Astrocyte (in vitro differentiated cells and primary cell): ENCODE measurements at regions not wholly inside any gene's neighbourhood (a gene's known extent, or its start where the extent isn't known, plus 50 kb on each side); places are given as distances from the start of the nearest gene placed in this dataset.
"Not testable (repeated sequence)": the region's sequence is repeated elsewhere in the genome, so short reads cannot be mapped to it uniquely, and the experiment has no call there.

Source experiments
- DNase-seq: peaks from one replicate; pipeline ENCODE4 v3.0.0-alpha.2; 2010; ENCODE audit warnings: low read depth
- FAIRE-seq: peaks from 2 replicates; lab custom pipeline; 2011; peaks lifted over from hg19 to GRCh38; lab: Jason Lieb, UNC
- H2AFZ ChIP-seq: 2 replicates; pipeline ENCODE4 v1.6.0; 2012; ENCODE audit warnings: low read depth, low read length, inconsistent platforms
- H3K27ac ChIP-seq: 2 replicates; pipeline ENCODE4 v1.5.1; 2011; ENCODE audit warnings: low read depth, low read length, inconsistent platforms
- H3K27me3 ChIP-seq: 2 replicates; pipeline ENCODE4 v1.6.0; 2011; ENCODE audit warnings: low read length, inconsistent platforms; ENCODE audit not compliant: insufficient read depth
- H3K36me3 ChIP-seq: 2 replicates; pipeline ENCODE4 v1.5.1; 2011; ENCODE audit warnings: low read length, inconsistent platforms; ENCODE audit not compliant: insufficient read depth
- H3K4me1 ChIP-seq: 2 replicates; pipeline ENCODE4 v1.5.1; 2011; ENCODE audit warnings: low read length, inconsistent platforms; ENCODE audit not compliant: insufficient read depth
- H3K4me2 ChIP-seq: 2 replicates; pipeline ENCODE4 v1.6.0; 2012; ENCODE audit warnings: low read length, inconsistent platforms
- H3K4me3 ChIP-seq: 2 replicates; pipeline ENCODE4 v1.5.1; 2011; ENCODE audit warnings: low read depth, mild to moderate bottlenecking, low read length, inconsistent platforms; ENCODE audit not compliant: insufficient read depth
- H3K79me2 ChIP-seq: 2 replicates; pipeline ENCODE4 v1.6.0; 2012; ENCODE audit warnings: mild to moderate bottlenecking, low read length, inconsistent platforms; ENCODE audit not compliant: insufficient read depth
- H3K9ac ChIP-seq: 2 replicates; pipeline ENCODE4 v1.6.0; 2012; ENCODE audit warnings: mild to moderate bottlenecking, low read length, inconsistent platforms
- H3K9me3 ChIP-seq: 2 replicates; pipeline ENCODE4 v1.5.1; 2012; ENCODE audit warnings: low read depth, mild to moderate bottlenecking, low read length, inconsistent platforms; ENCODE audit not compliant: insufficient read depth
- H4K20me1 ChIP-seq: 2 replicates; pipeline ENCODE4 v1.6.0; 2012; ENCODE audit warnings: low read length, inconsistent platforms; ENCODE audit not compliant: insufficient read depth
- H3K27ac Mint-ChIP-seq: one replicate; pipeline ENCODE4 v1.8.0; 2021; ENCODE audit warnings: mild to moderate bottlenecking, mixed read lengths; ENCODE audit not compliant: unreplicated experiment
- H3K27me3 Mint-ChIP-seq: one replicate; pipeline ENCODE4 v1.8.0; 2021; ENCODE audit warnings: low read depth, mixed read lengths; ENCODE audit not compliant: unreplicated experiment
- H3K36me3 Mint-ChIP-seq: one replicate; pipeline ENCODE4 v1.8.0; 2021; ENCODE audit warnings: low read depth, mixed read lengths; ENCODE audit not compliant: unreplicated experiment
- H3K4me1 Mint-ChIP-seq: one replicate; pipeline ENCODE4 v1.8.0; 2021; ENCODE audit warnings: low read depth, mixed read lengths; ENCODE audit not compliant: unreplicated experiment
- H3K4me3 Mint-ChIP-seq: one replicate; pipeline ENCODE4 v1.8.0; 2021; ENCODE audit warnings: mild to moderate bottlenecking, moderate library complexity, mixed read lengths; ENCODE audit not compliant: unreplicated experiment
- H3K9me3 Mint-ChIP-seq: one replicate; pipeline ENCODE4 v1.8.0; 2021; ENCODE audit warnings: mild to moderate bottlenecking, mixed read lengths; ENCODE audit not compliant: unreplicated experiment
- CTCF ChIP-seq: IDR thresholded peaks from 2 replicates; pipeline ENCODE4 v1.5.1; 2011; ENCODE audit warnings: low read depth, mild to moderate bottlenecking, inconsistent platforms, low read length, moderate library complexity; ENCODE audit not compliant: insufficient read depth
- EZH2 ChIP-seq: IDR thresholded peaks from 2 replicates; pipeline ENCODE4 v1.6.1; 2012; ENCODE audit warnings: mild to moderate bottlenecking, low read length, inconsistent platforms; ENCODE audit not compliant: insufficient read depth

GRCh38 chr1:74976491-74976890 lies 157.7 kb upstream of the LHX8 start:
- Histone ChIP-seq H3K4me1 (no peaks in the 10 kb centered on the region), H3K4me3 (no peak overlapping the region), H3K79me2 (no peaks in the 10 kb centered on the region), H3K36me3 (no peaks in the 10 kb centered on the region), H3K9ac (no peak overlapping the region), H3K4me2 (no peak overlapping the region), H3K9me3 (no peaks in the 10 kb centered on the region), H3K27ac (no peak overlapping the region), H4K20me1 (no peaks in the 10 kb centered on the region), H2AFZ (no peak overlapping the region), H3K27me3 (no peaks in the 10 kb centered on the region)
- DNase-seq (no peak), FAIRE-seq (no peak)
- peaks cover 3% of the 10 kb centered on the region for H3K27me3 Mint-ChIP-seq
- no peaks in the 10 kb centered on the region for H3K4me1 Mint-ChIP-seq
- no peak for TF ChIP-seq CTCF
- TF ChIP-seq EZH2, result no peak
- H3K27ac Mint-ChIP-seq, result no peak overlapping the region
- no peaks in the 10 kb centered on the region for H3K9me3 Mint-ChIP-seq
- H3K36me3 Mint-ChIP-seq, result no peaks in the 10 kb centered on the region
- H3K4me3 Mint-ChIP-seq, result no peak overlapping the region

GRCh38 chr1:74992448-74992847 lies 141.7 kb upstream of the LHX8 start:
- not testable (repeated sequence) for H3K9me3 Mint-ChIP-seq, H3K27ac Mint-ChIP-seq, H3K4me3 ChIP-seq, H3K79me2 ChIP-seq, DNase-seq, H4K20me1 ChIP-seq, H3K27me3 Mint-ChIP-seq, H3K27ac ChIP-seq, H3K9ac ChIP-seq, H3K4me1 ChIP-seq, H3K27me3 ChIP-seq, H3K4me1 Mint-ChIP-seq, H3K9me3 ChIP-seq, H3K4me2 ChIP-seq, H3K36me3 ChIP-seq, H3K4me3 Mint-ChIP-seq, H2AFZ ChIP-seq, H3K36me3 Mint-ChIP-seq, FAIRE-seq

- Histone ChIP-seq H3K4me1 (no peaks in the 10 kb centered on the region), H3K27ac (no peak overlapping the region), H3K27me3 (no peaks in the 10 kb centered on the region), H2AFZ (no peak overlapping the region), H3K36me3 (no peaks in the 10 kb centered on the region), H3K79me2 (no peaks in the 10 kb centered on the region), H3K4me3 (no peak overlapping the region), H3K4me2 (no peak overlapping the region), H3K9ac (no peak overlapping the region), H3K9me3 (no peaks in the 10 kb centered on the region), H4K20me1 (no peaks in the 10 kb centered on the region)
- FAIRE-seq, result no peak
- H3K4me1 Mint-ChIP-seq, result no peaks in the 10 kb centered on the region
- no peaks in the 10 kb centered on the region for H3K27me3 Mint-ChIP-seq
- H3K27ac Mint-ChIP-seq, result no peak overlapping the region
- TF ChIP-seq CTCF (no peak), EZH2 (no peak)
- DNase-seq, result no peak
- no peak overlapping the region for H3K4me3 Mint-ChIP-seq
- no peaks in the 10 kb centered on the region for H3K36me3 Mint-ChIP-seq
- H3K9me3 Mint-ChIP-seq, result no peaks in the 10 kb centered on the region
Observed at GRCh38 chr1:74995821-74996220, 138.4 kb upstream of the LHX8 start.
